ENCODE measurements at regions not wholly inside any gene's neighbourhood (a gene's known extent, or its start where the extent isn't known, plus 50 kb on each side); places are given as distances from the start of the nearest gene placed in this dataset.

GRCh38 chr12:25903603-25904245, 54.8 kb upstream of the RASSF8 start:
- H3K4me3 ChIP-seq (ENCODE audit: control insufficient read depth in 2 of 3, extremely low read depth in 1 of 3, insufficient read depth in 2 of 3, low read depth in 1 of 3, low read length in 3 of 3) = no peak overlapping the region
- dilution Hi-C loops (cut with MboI; ENCODE audit: extremely low pct_ligation_motif_present, low sequenced_read_pairs) = no loop called here
- H3K4me1 ChIP-seq (ENCODE audit: control insufficient read depth, extremely low read depth, insufficient read depth, low read length) = no peaks in the 10 kb centered on the region
- no peak overlapping the region for H3K9ac ChIP-seq (ENCODE audit: control insufficient read depth, extremely low read depth, insufficient read depth, low read length)
- no peaks in the 10 kb centered on the region for H3K36me3 ChIP-seq (ENCODE audit: control insufficient read depth in 2 of 2, extremely low read depth in 1 of 2, insufficient read depth in 2 of 2, low read length in 2 of 2)
- H3K9me1 ChIP-seq (ENCODE audit: control insufficient read depth, extremely low read depth, insufficient read depth, low read length) = no peaks in the 10 kb centered on the region
- H3K4me2 ChIP-seq (ENCODE audit: control insufficient read depth, extremely low read depth, insufficient read depth, low read depth, low read length) = no peak overlapping the region
- DNase-seq (ENCODE audit: low read depth, low spot score) (no peak), FAIRE-seq (no peak)
- H2AFZ ChIP-seq (ENCODE audit: control insufficient read depth, low read length) = no peak overlapping the region
- H3K27me3 ChIP-seq (ENCODE audit: control insufficient read depth, extremely low read depth, insufficient read depth, low read length) = no peaks in the 10 kb centered on the region
- no peaks in the 10 kb centered on the region for H3K79me2 ChIP-seq (ENCODE audit: control insufficient read depth, insufficient read depth, low read length)
- TF ChIP-seq CTCF (optimal IDR thresholded peaks at IDR 0.05 in 1 of 3, IDR thresholded peaks at IDR 0.05 in 1 of 3, conservative IDR thresholded peaks at IDR 0.05 in 1 of 3; ENCODE audit: extremely low read depth in 1 of 3, insufficient read depth in 2 of 3, low read length in 3 of 3) (no peak), EZH2 (IDR thresholded peaks at IDR 0.05; ENCODE audit: low read length) (no peak)
- no peak overlapping the region for H3K27ac ChIP-seq (ENCODE audit: control insufficient read depth, insufficient read depth, low read length)
- H3K9me3 ChIP-seq (ENCODE audit: control insufficient read depth, low read depth, low read length) = no peaks in the 10 kb centered on the region
- H4K20me1 ChIP-seq (ENCODE audit: control insufficient read depth, extremely low read depth, insufficient read depth, low read length) = no peaks in the 10 kb centered on the region

DNA sequence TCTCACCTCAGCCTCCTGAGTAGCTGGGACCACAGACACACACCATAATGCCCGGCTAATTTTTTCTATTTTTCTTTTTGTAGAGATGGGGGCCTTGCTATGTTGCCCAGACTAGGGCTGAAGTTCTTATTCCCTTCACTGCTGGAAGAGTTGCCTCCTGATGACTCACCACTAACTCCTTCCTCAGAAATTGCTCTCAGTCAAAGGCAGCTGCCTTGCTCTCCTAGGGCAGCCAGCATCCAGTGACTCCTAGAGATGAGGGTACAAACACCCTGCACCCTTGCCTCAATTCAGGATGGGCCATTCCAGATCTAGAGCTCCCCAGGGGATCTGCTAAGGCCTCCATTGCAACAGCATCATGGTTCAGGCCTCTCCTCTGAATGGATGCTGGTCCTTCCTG, 54.0 kb upstream of the RASSF8 start:
- dilution Hi-C loops (cut with MboI; ENCODE audit: extremely low pct_ligation_motif_present, low sequenced_read_pairs) = no loop called here
- no peak for DNase-seq (ENCODE audit: low read depth, low spot score)

More for the DNA sequence above, 54.0 kb upstream of the RASSF8 start:
- TF ChIP-seq CTCF (optimal IDR thresholded peaks at IDR 0.05 in 1 of 3, IDR thresholded peaks at IDR 0.05 in 1 of 3, conservative IDR thresholded peaks at IDR 0.05 in 1 of 3; ENCODE audit: extremely low read depth in 1 of 3, insufficient read depth in 2 of 3, low read length in 3 of 3) = no peak
- no peak for TF ChIP-seq EZH2 (IDR thresholded peaks at IDR 0.05; ENCODE audit: low read length)
- Histone ChIP-seq H3K9ac (ENCODE audit: control insufficient read depth, extremely low read depth, insufficient read depth, low read length) (no peak overlapping the region), H3K9me1 (ENCODE audit: control insufficient read depth, extremely low read depth, insufficient read depth, low read length) (no peaks in the 10 kb centered on the region), H3K27ac (ENCODE audit: control insufficient read depth, insufficient read depth, low read length) (no peak overlapping the region), H3K27me3 (ENCODE audit: control insufficient read depth, extremely low read depth, insufficient read depth, low read length) (no peaks in the 10 kb centered on the region), H3K36me3 (ENCODE audit: control insufficient read depth in 2 of 2, extremely low read depth in 1 of 2, insufficient read depth in 2 of 2, low read length in 2 of 2) (no peaks in the 10 kb centered on the region), H3K79me2 (ENCODE audit: control insufficient read depth, insufficient read depth, low read length) (no peaks in the 10 kb centered on the region), H2AFZ (ENCODE audit: control insufficient read depth, low read length) (no peak overlapping the region), H3K4me1 (ENCODE audit: control insufficient read depth, extremely low read depth, insufficient read depth, low read length) (no peaks in the 10 kb centered on the region), H3K4me3 (ENCODE audit: control insufficient read depth in 2 of 3, extremely low read depth in 1 of 3, insufficient read depth in 2 of 3, low read depth in 1 of 3, low read length in 3 of 3) (no peak overlapping the region), H3K4me2 (ENCODE audit: control insufficient read depth, extremely low read depth, insufficient read depth, low read depth, low read length) (no peak overlapping the region), H3K9me3 (ENCODE audit: control insufficient read depth, low read depth, low read length) (no peaks in the 10 kb centered on the region), H4K20me1 (ENCODE audit: control insufficient read depth, extremely low read depth, insufficient read depth, low read length) (no peaks in the 10 kb centered on the region)
- no peak for FAIRE-seq
